Breast epithelium (tissue), 4 donors: ENCODE measurements at regions not wholly inside any gene's neighbourhood (a gene's known extent, or its start where the extent isn't known, plus 50 kb on each side); places are given as distances from the start of the nearest gene placed in this dataset.

ENCODE experiments used
- DNase-seq, 2 donors: peaks; one replicate each; pipeline ENCODE4 v3.0.0-alpha.2; 2019; ENCODE audit warnings: low spot score in 2 of 2
- H3K27ac ChIP-seq, 2 donors: fragments of 200-600 bp; sonication (generic) in 1 of 2; one replicate each; pipeline ENCODE4 v1.5.1; 2016 to 2019; ENCODE audit warnings: mild to moderate bottlenecking in 1 of 2
- H3K27me3 ChIP-seq, 2 donors: fragments of 200-600 bp; sonication (generic) in 1 of 2; one replicate each; pipeline versions ENCODE4 v1.5.1 to v1.6.0; 2017 to 2019; ENCODE audit warnings: control low read depth in 1 of 2, mild to moderate bottlenecking in 1 of 2
- H3K36me3 ChIP-seq: fragments of 200-600 bp; one replicate; pipeline ENCODE4 v1.5.1; 2019
- H3K4me1 ChIP-seq, 2 donors: fragments of 200-600 bp; sonication (generic); one replicate each; pipeline ENCODE4 v1.5.1; 2016 to 2019; ENCODE audit warnings: control low read depth in 1 of 2
- H3K4me3 ChIP-seq, 3 donors: fragments of 200-600 bp; sonication (generic); 1 replicate in 2 of 3; 2 replicates in 1 of 3; pipeline ENCODE4 v1.5.1; 2016 to 2019; ENCODE audit warnings: mild to moderate bottlenecking in 3 of 3, moderate library complexity in 2 of 3
- H3K9me3 ChIP-seq, 2 donors: fragments of 200-600 bp; sonication (generic) in 1 of 2; one replicate each; pipeline ENCODE4 v1.5.1; 2016 to 2019; ENCODE audit warnings: control low read depth in 1 of 2
- POLR2A ChIP-seq: fragments of 450-650 bp; IDR thresholded peaks from one replicate; pipeline ENCODE4 v1.6.1; 2016; ENCODE audit warnings: antibody characterized with exemption, mild to moderate bottlenecking, moderate library complexity
- POLR2AphosphoS5 ChIP-seq, 3 donors: sonication (generic); formaldehyde crosslinking; IDR thresholded peaks; one replicate each; pipeline ENCODE4 v1.6.1; 2017; ENCODE audit warnings: antibody characterized with exemption in 3 of 3
- intact Hi-C: fragments of 100-400 bp; cut with DNase I; formaldehyde crosslinking; loops from one replicate; pipeline ENCODE4 v1.15.1; 2023; ENCODE audit warnings: low total_unique reads
- TF ChIP-seq, protein P1 (sequence below), 3 donors: fragments of 450-650 bp; IDR thresholded peaks; one replicate each; pipeline ENCODE4 v1.5.1; 2016 to 2017; ENCODE audit warnings: antibody characterized with exemption in 3 of 3, mild to moderate bottlenecking in 3 of 3, moderate library complexity in 3 of 3

DNA sequence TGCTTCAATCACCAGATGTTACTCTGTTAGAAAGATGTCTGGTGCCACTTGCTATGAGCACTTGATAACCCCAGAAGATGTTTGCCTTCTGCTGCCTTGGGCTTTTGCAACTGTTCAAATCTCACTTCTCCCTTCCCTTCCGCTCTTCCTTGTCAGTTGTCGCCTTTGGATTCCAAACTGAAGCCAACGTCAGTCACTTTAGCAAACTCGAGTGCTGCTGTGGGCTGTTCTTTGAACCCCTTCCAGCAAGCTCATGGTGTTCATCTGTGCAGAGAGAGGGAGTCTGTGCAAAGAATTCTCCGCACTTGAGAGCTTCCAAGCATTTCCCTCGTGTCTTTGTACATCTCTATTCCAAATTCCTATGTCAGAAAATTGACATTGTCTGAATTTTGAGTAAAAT lies 879.4 kb downstream of the CDH11 start:
- intact Hi-C loops: no loop called here
- H3K9me3 ChIP-seq: no peaks in the 10 kb centered on the region
- no peaks in the 10 kb centered on the region for H3K4me1 ChIP-seq
- H3K4me3 ChIP-seq: no peak overlapping the region
- TF ChIP-seq, protein P1, sequence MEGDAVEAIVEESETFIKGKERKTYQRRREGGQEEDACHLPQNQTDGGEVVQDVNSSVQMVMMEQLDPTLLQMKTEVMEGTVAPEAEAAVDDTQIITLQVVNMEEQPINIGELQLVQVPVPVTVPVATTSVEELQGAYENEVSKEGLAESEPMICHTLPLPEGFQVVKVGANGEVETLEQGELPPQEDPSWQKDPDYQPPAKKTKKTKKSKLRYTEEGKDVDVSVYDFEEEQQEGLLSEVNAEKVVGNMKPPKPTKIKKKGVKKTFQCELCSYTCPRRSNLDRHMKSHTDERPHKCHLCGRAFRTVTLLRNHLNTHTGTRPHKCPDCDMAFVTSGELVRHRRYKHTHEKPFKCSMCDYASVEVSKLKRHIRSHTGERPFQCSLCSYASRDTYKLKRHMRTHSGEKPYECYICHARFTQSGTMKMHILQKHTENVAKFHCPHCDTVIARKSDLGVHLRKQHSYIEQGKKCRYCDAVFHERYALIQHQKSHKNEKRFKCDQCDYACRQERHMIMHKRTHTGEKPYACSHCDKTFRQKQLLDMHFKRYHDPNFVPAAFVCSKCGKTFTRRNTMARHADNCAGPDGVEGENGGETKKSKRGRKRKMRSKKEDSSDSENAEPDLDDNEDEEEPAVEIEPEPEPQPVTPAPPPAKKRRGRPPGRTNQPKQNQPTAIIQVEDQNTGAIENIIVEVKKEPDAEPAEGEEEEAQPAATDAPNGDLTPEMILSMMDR (IDR thresholded peaks at IDR 0.05): no peak
- TF ChIP-seq POLR2AphosphoS5 (IDR thresholded peaks at IDR 0.05) (no peak), POLR2A (no peak)
- H3K36me3 ChIP-seq: no peaks in the 10 kb centered on the region
- no peaks in the 10 kb centered on the region for H3K27me3 ChIP-seq
- H3K27ac ChIP-seq: no peak overlapping the region
- DNase-seq: no peak

DNA sequence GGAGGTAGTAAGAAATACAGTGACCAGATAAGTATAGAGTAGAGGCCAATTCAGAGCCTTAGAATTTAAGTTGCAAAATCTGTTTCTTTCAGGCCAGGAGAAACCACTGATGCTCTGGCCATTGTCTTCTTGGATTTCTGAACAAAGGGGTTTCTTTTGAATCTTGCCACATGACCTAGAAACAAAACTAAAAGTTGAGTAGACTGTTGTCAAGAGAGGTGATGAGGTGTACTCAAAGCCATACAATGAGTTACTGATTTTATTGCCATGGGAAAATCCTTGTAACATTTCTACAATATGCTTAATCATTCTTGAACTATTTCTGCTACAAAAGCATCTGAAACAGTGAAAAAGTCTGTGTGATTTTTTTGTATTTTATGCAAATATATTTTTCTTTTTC lies 881.3 kb downstream of the CDH11 start:
- TF ChIP-seq POLR2A: no peak
- TF ChIP-seq, protein P1 (IDR thresholded peaks at IDR 0.05): no peak
- no peak for TF ChIP-seq POLR2AphosphoS5 (IDR thresholded peaks at IDR 0.05)
- intact Hi-C loops: no loop called here
- Histone ChIP-seq H3K36me3 (no peaks in the 10 kb centered on the region), H3K27me3 (no peaks in the 10 kb centered on the region), H3K4me3 (no peak overlapping the region), H3K27ac (no peak overlapping the region), H3K4me1 (no peaks in the 10 kb centered on the region), H3K9me3 (no peaks in the 10 kb centered on the region)
- DNase-seq: no peak

DNA sequence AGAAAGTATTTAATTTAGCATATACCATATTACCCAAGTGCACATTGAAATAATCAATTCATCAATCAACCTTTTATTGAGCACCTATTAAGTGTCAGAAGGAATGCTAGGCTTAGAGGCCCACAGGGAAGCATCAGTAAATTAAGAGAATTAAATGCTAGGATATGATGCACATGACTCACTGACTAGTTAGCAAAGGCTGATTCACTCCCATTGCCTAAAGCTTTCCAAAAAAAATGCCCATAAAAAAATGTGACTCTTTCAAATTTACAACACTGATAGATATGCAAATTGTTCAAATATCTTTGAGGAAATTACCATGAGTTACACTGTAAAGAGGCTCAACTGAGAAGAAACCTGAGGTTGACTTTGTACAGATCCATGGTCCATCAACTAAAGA lies 883.3 kb downstream of the CDH11 start:
- H3K4me3 ChIP-seq: no peak overlapping the region
- no peak for DNase-seq
- no peaks in the 10 kb centered on the region for H3K4me1 ChIP-seq
- no peaks in the 10 kb centered on the region for H3K27me3 ChIP-seq
- no peak overlapping the region for H3K27ac ChIP-seq
- TF ChIP-seq POLR2A (no peak), POLR2AphosphoS5 (IDR thresholded peaks at IDR 0.05) (no peak)
- TF ChIP-seq, protein P1 (IDR thresholded peaks at IDR 0.05): no peak
- H3K9me3 ChIP-seq: no peaks in the 10 kb centered on the region
- H3K36me3 ChIP-seq: no peaks in the 10 kb centered on the region
- intact Hi-C loops: no loop called here

DNA sequence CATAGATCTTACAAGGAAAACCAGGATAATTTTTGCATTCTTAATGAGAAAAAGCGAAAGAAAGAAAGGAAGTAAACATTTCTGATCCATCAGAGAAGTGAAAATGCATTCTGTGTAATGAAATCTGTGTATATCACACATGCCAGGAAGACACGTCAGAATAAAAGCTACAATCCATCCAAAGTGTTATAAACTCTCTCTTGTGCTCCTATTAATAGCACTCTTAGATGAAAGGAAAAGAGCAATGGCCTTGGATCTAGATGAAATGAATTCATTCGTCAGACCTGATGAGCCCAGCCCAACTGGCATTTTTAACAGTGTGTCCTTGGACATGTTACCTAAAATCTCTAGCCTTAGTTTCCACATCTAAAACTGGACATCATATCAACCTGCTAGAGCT lies 885.5 kb downstream of the CDH11 start:
- Histone ChIP-seq H3K27ac (no peak overlapping the region), H3K9me3 (no peaks in the 10 kb centered on the region), H3K36me3 (no peaks in the 10 kb centered on the region), H3K27me3 (no peaks in the 10 kb centered on the region), H3K4me3 (no peak overlapping the region), H3K4me1 (no peaks in the 10 kb centered on the region)
- intact Hi-C loops: no loop called here
- DNase-seq: no peak
- TF ChIP-seq, protein P1 (IDR thresholded peaks at IDR 0.05): no peak
- no peak for TF ChIP-seq POLR2AphosphoS5 (IDR thresholded peaks at IDR 0.05)
- no peak for TF ChIP-seq POLR2A

DNA sequence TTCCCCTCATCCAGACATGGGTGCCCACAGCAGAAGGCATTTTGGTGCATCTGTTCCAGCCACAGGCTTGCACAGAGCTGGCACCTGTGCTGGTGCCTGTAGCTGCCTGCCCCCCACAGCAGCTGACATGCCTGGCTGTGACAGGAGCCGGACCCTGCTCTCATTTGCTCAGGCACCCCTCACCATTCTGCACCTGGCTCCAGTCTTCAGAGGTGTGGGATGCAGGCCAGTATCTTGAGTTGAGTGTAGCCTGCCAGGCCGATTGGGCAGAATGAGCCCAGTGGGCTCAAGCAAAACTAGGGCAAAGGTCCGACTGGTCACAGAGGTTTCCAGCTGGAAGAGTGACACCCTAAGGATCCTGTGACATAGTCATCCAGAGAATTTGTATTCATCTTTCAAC lies 887.7 kb downstream of the CDH11 start:
- Histone ChIP-seq H3K4me1 (no peaks in the 10 kb centered on the region), H3K4me3 (no peak overlapping the region), H3K27me3 (no peaks in the 10 kb centered on the region), H3K9me3 (peaks cover 0 to 10% of the 10 kb centered on the region in 2 donors), H3K27ac (no peak overlapping the region), H3K36me3 (no peaks in the 10 kb centered on the region)
- TF ChIP-seq POLR2AphosphoS5 (IDR thresholded peaks at IDR 0.05) (no peak), POLR2A (no peak)
- TF ChIP-seq, protein P1 (IDR thresholded peaks at IDR 0.05): no peak
- intact Hi-C loops: no loop called here
- no peak for DNase-seq
